RWPE1 (cell line): ENCODE measurements at regions not wholly inside any gene's neighbourhood (a gene's known extent, or its start where the extent isn't known, plus 50 kb on each side); places are given as distances from the start of the nearest gene placed in this dataset.

Source experiments
- CTCF ChIA-PET: fragments of 350-600 bp; sonication (Branson Sonifier 250); formaldehyde crosslinking; extraction: SDS; loops from one replicate; lab custom pipeline; 2021; lab: Yijun Ruan, JAX
- POLR2A ChIA-PET: fragments of 400-600 bp; formaldehyde crosslinking; extraction: SDS; loops from one replicate; lab custom pipeline; 2020; ENCODE audit warnings: antibody characterized with exemption; ENCODE audit not compliant: low non-redundant PET; lab: Yijun Ruan, JAX
- DNase-seq: peaks from one replicate; pipeline ENCODE4 v3.0.0; 2012; ENCODE audit warnings: low spot score
- H3K27ac ChIP-seq: fragments of 450-650 bp; 2 replicates; pipeline ENCODE4 v1.5.1; 2017
- CTCF ChIP-seq: fragments of 450-650 bp; conservative IDR thresholded peaks from 2 replicates; pipeline ENCODE4 v1.5.1; 2017; ENCODE audit warnings: low read depth, mild to moderate bottlenecking

DNA sequence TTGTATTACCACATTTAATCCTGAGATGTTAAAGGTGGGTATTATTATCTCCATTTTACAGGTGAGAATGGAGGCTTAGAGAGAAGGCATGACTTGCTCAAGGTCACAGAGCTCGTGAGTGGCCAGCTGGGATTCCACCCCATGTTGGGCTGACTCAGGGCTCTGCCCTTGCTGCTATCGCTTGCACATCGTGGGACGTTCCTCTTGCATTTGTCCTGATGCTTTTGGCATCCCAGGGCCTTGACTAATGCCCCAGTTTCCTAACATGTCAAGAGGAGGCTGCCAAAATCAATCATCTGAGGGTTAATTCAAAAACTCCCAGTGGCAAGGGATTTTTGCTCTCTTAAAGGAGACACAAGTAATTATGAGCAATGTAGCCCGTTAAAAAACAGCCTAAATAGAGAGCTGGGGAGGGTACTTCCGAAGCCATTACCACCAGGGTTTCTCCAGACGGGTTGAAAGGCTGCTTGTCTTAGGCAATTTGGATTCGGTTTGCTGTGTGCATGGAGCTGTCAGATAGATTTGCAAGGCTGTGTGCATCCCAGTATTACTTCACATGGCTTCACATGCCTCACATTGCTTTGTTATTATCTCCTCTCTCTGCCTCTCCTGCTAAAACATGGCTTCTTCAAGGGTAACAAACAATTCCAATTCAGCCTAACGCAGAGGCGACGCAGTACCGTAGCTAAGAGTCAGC is 347.4 kb downstream of the DRD1 start:
- ChIA-PET CTCF (interaction anchor here (0.5 kb wide), 1 partner anchor 771 kb away, joined by 3 read pairs; no protein-coding TSS in a partner anchor), POLR2A (no interaction called here)
- TF ChIP-seq CTCF, result no peak
- H3K27ac ChIP-seq, result no peak overlapping the region
- no peak for DNase-seq

DNA sequence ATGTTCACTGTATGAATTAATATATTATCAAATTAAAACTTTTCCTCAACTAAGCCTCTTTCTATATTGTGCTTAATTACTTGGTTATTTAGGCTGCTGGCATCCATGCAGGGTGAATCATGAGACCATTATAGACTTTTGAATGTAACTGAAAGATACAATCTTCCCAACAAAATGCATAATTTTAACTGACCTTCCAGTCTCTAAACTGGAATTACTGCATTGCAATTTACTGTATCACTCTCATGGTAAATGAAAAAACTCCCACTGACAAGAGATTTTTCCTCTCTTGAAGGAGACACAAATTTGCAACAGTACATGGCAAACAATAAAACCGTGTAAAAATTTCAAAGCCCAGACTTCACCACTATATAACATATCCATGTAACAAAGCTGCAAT is 349.5 kb downstream of the DRD1 start:
- no peak for TF ChIP-seq CTCF
- H3K27ac ChIP-seq, result no peak overlapping the region
- no peak for DNase-seq
- ChIA-PET POLR2A (no interaction called here), CTCF (no interaction called here)

GRCh38 chr5:175092691-175093090 is 351.3 kb downstream of the DRD1 start:
- ChIA-PET POLR2A (no interaction called here), CTCF (interaction anchor here (0.6 to 1.1 kb wide), 2 partner anchors 29 to 56 kb away, joined by 6 read pairs; no protein-coding TSS in a partner anchor)
- H3K27ac ChIP-seq, result no peak overlapping the region
- DNase-seq, result no peak
- no peak for TF ChIP-seq CTCF

DNA sequence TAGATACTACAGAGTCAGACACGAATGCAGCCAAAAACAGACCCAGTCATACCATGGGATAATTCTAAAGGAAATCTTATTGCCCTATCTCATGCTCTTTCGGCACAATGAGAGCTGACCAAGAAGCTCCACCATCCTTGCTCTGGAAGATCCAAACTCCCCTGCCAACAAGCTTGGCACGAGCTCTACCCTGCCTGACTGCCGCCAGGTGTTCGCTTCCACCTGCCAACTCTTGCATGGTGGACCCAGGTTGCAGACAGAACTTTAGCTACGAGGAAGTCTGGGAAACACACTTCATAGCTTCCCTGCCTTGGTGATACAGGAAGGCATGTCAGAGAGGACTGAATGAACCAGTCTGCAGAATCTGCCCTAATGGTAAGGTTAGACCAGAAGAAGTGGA is 355.0 kb downstream of the DRD1 start:
- ChIA-PET CTCF (no interaction called here), POLR2A (no interaction called here)
- TF ChIP-seq CTCF, result no peak
- DNase-seq, result no peak
- no peak overlapping the region for H3K27ac ChIP-seq

GRCh38 chr5:175082866-175083590 is 358.6 kb downstream of the MSX2 start:
- H3K27ac ChIP-seq, result no peak overlapping the region
- CTCF ChIA-PET, result no interaction called here
- TF ChIP-seq CTCF, result no peak
- POLR2A ChIA-PET, result no interaction called here
- peak; percentile 13 for DNase-seq

- POLR2A ChIA-PET, result no interaction called here
- TF ChIP-seq CTCF, result no peak
- CTCF ChIA-PET, result interaction anchor here (0.5 to 0.6 kb wide), 2 partner anchors 50 to 1501 kb away, joined by 3 to 4 read pairs; no protein-coding TSS in a partner anchor
- no peak for DNase-seq
- no peak overlapping the region for H3K27ac ChIP-seq
Measured at GRCh38 chr5:175082346-175082745, 358.0 kb downstream of the MSX2 start.
